HG03469 (cell line): ENCODE measurements at regions not wholly inside any gene's neighbourhood (a gene's known extent, or its start where the extent isn't known, plus 50 kb on each side); places are given as distances from the start of the nearest gene placed in this dataset.

Source experiments
- ATAC-seq: cut with Tn5 transposase; IDR thresholded peaks from one replicate; pipeline ENCODE4 v1.9.1; 2021; ENCODE audit warnings: mild to moderate bottlenecking, moderate library complexity, moderate number of reproducible peaks; ENCODE audit not compliant: unreplicated experiment

- ATAC-seq, result no peak
Measured at GRCh38 chr2:82896117-82896516, 1563.0 kb downstream of the SUCLG1 start.

- ATAC-seq, result no peak
Measured at GRCh38 chr2:82893190-82893589, 1565.9 kb downstream of the SUCLG1 start.

DNA sequence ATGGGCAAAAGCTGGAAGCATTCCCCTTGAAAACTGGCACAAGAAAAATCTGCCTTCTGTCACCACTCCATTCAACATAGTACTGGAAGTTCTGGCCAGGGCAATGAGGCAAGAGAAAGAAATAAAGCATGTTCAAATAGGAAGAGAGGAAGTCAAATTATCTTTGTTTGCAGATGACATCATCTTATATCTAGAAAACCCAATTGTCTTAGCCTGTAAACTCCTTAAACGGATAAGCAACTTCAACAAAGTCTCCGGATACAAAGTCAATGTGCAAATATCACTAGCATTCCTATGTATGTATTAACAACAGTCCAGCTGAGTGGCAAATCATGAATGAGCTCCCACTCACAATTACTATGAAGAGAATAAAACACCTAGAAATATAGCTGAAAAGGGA lies 1579.3 kb downstream of the SUCLG1 start:
- ATAC-seq, result no peak

GRCh38 chr2:82875858-82876257 lies 1583.2 kb downstream of the SUCLG1 start:
- ATAC-seq, result no peak

DNA sequence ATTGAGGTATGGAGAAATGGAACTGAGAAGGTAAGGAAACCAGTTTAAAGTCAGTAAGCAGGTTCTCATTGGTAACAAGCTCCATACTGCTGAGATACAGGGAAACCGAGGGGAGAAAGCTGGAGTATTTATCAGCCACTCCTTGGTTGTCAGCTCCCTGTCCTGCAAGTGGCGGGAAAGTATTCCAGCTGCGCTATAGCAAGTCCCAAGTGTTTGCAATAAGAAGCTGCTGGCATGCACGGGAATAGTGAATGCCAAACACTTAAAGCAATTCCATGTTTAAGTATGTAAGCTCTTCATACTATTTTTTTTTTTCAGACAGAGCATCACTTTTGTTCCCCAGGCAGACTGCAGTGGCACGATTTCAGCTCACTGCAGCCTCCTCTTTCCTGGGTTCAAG lies 1601.1 kb downstream of the SUCLG1 start:
- no peak for ATAC-seq

DNA sequence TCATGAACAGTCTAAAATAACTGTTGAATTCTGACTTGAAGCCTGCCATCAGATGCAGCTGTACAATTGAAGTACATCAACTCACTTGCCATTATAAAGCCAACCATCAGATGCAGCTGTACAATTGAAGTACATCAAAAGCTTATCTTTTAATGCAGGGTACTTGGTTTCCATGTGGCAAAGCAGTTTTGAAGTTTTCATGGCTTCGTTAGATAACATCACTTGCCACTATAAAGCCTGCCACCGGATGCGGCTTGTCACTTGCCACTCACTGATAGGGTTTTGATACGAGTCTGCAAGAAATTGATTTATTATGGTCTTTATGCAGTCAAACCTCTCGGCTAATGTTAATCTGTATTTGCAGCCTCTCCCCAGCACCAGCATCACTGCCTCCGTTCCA lies 1605.8 kb downstream of the SUCLG1 start:
- ATAC-seq, result no peak

- ATAC-seq, result no peak
Measured at GRCh38 chr2:82852787-82853186, 1606.3 kb downstream of the SUCLG1 start.

- ATAC-seq, result no peak
Measured at GRCh38 chr2:82848285-82848684, 1610.8 kb downstream of the SUCLG1 start.

DNA sequence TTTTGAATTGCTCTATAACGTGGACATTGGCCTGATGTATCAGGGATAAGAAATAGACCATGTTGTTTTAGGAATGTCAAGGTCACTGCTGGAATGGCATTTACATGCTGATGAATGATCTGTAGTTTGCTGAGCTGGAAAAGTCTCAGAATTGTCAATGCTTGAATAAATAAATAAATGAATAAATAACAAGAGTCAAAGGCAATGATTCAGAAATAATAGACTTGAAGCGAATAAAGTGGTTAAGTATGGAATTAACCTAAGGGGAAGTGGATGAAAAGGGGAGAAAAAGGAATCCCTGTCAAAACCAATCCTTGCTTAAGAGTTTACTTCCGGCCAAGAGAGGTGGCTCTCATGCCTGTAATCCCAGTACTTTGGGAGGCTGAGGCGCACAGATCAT lies 1620.0 kb downstream of the SUCLG1 start:
- no peak for ATAC-seq

GRCh38 chr2:82837588-82838304 lies 1621.3 kb downstream of the SUCLG1 start:
- ATAC-seq, result no peak

GRCh38 chr2:82834893-82835292 lies 1624.2 kb downstream of the SUCLG1 start:
- ATAC-seq, result no peak

DNA sequence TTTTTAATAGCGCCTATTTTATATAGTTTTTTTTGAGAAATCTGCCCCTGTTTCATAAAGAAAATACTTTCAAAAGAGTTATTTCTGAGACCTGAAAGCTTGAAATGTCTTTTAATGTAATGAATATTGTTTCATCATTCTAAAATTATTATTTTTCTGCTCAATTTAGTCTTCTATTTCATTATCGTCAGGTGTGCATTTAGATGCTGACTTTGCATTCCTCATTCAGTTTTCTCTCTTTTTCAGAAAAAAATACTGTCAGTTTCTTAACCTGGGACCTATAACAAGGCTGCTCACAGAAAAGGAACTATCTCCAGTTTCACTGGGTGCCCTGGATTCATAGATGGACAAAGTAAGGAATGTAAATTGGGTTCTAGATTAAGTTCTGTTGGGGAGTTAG lies 1631.7 kb downstream of the SUCLG1 start:
- no peak for ATAC-seq

- ATAC-seq, result no peak
Measured at GRCh38 chr2:82826437-82826836, 1632.6 kb downstream of the SUCLG1 start.

GRCh38 chr2:82825410-82826090 lies 1633.5 kb downstream of the SUCLG1 start:
- ATAC-seq, result no peak

DNA sequence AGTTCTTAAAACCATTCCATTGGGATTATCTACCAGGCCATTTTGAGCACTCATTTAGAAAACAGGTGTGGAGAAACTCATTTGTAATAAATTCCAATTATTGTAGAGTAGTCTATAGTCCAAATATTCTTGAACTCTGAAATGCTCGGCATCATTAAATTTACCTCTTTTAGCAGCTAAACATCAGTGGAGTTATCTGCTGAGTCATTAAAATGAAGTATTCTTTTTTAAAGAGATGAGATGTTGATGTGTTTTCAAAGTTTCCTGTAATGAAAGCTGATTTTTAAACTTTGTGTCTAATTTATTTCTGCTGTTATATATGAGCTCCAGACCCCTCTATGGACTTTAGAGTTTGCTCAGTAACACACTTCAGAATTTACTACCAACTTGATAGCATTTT lies 1635.2 kb downstream of the SUCLG1 start:
- no peak for ATAC-seq

- ATAC-seq, result no peak
Measured at GRCh38 chr2:82819951-82820350, 1639.1 kb downstream of the SUCLG1 start.

GRCh38 chr2:82814146-82814545 lies 1644.9 kb downstream of the SUCLG1 start:
- no peak for ATAC-seq

- no peak for ATAC-seq
Measured at GRCh38 chr2:82811946-82812345, 1647.1 kb downstream of the SUCLG1 start.

DNA sequence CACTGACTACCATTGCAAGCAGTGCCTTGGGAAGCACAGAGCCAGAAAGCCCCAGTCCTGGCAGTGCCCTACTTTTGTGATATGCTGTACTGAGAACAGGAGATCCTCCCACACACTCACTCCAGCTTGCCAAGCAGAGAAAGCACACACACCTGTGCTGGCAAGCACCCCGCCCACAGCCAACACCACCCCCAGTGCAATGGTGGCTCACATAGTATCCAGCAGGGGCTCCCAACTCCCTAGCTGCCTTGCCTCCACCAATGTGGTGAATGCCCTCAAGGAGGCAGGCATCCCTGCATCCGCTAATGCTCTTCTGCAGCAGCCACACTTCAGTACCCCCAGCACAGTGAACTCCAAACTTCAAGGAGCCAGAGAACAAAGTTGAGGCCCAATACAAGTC lies 1655.8 kb downstream of the SUCLG1 start:
- ATAC-seq, result no peak

GRCh38 chr2:82797469-82797868 lies 1661.6 kb downstream of the SUCLG1 start:
- no peak for ATAC-seq

- ATAC-seq, result no peak
Measured at GRCh38 chr2:82796132-82796531, 1662.9 kb downstream of the SUCLG1 start.

- ATAC-seq, result no peak
Measured at GRCh38 chr2:82795446-82795845, 1663.6 kb downstream of the SUCLG1 start.
